Activated CD4-positive, alpha-beta memory T cell treated with anti-CD3 and anti-CD28 coated beads for 36 hours (primary cell): ENCODE measurements at regions not wholly inside any gene's neighbourhood (a gene's known extent, or its start where the extent isn't known, plus 50 kb on each side); places are given as distances from the start of the nearest gene placed in this dataset.

Experiments
- CTCF ChIA-PET: fragments of 350-600 bp; sonication (Branson Sonifier 250); formaldehyde crosslinking; loops from one replicate; lab custom pipeline; 2021; ENCODE audit warnings: antibody characterized with exemption, inconsistent platforms; lab: Charles Lee
- POLR2A ChIA-PET: fragments of 350-600 bp; sonication (Branson Sonifier 250); formaldehyde crosslinking; loops from one replicate; lab custom pipeline; 2021; ENCODE audit warnings: antibody characterized with exemption; lab: Charles Lee
- DNase-seq: peaks from one replicate; pipeline ENCODE4 v3.0.0-alpha.2; 2020
- H3K27ac Mint-ChIP-seq: one replicate; pipeline ENCODE4 v1.8.0; 2021; ENCODE audit warnings: mixed read lengths
- H3K27me3 Mint-ChIP-seq: one replicate; pipeline ENCODE4 v1.8.0; 2021; ENCODE audit warnings: mixed read lengths
- H3K36me3 Mint-ChIP-seq: one replicate; pipeline ENCODE4 v1.8.0; 2021; ENCODE audit warnings: mixed read lengths
- H3K4me1 Mint-ChIP-seq: one replicate; pipeline ENCODE4 v1.8.0; 2021; ENCODE audit warnings: low read depth, mixed read lengths
- H3K4me3 Mint-ChIP-seq: one replicate; pipeline ENCODE4 v1.8.0; 2021; ENCODE audit warnings: mild to moderate bottlenecking, mixed read lengths
- H3K9me3 Mint-ChIP-seq: one replicate; pipeline ENCODE4 v1.8.0; 2021; ENCODE audit warnings: mixed read lengths
- intact Hi-C: fragments of 100-400 bp; cut with micrococcal nuclease; formaldehyde crosslinking; loops from one replicate; pipeline ENCODE4 v1.15.1; 2023

DNA sequence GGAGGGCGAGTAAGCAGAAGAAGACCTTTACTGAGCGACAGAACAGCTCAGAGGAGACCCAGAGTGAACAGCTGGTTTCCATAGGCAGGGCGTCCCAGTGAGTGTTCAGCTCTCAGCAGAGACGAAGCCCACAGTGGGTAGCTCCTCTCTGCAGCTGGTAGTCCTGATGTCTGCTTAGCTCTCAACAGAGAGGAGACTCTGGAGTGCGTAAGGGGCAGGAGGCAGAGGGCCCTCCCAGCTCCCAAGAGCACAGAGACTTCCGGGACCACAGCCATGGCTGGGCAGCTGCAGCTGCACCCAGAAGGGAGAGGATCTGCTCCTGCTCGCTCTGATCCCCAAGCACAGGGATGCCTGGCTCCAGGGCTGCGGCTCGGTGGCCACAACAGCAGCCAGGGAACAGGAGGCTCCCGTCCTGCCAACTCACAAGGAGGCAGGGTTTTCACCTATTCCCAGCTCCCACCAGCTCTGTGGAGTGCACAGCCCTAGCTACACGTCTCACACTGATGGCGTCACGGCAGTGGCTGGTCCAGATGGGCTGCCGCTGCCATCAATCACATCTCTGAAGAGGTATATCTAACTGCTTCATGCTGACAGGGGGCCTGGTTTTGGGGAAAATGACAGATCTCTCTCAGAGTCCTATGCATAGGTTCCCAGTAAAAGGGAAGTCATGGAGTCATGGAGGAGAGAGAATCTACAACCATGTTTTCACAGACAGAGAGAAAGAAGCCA, 2660.1 kb upstream of the PCDH20 start:
- ChIA-PET POLR2A (no interaction called here), CTCF (no interaction called here)
- H3K4me1 Mint-ChIP-seq = no peaks in the 10 kb centered on the region
- intact Hi-C loops = no loop called here
- H3K27ac Mint-ChIP-seq = no peak overlapping the region
- H3K9me3 Mint-ChIP-seq = peaks cover 4% of the 10 kb centered on the region
- no peaks in the 10 kb centered on the region for H3K36me3 Mint-ChIP-seq
- H3K27me3 Mint-ChIP-seq = no peaks in the 10 kb centered on the region
- DNase-seq = no peak
- no peak overlapping the region for H3K4me3 Mint-ChIP-seq

DNA sequence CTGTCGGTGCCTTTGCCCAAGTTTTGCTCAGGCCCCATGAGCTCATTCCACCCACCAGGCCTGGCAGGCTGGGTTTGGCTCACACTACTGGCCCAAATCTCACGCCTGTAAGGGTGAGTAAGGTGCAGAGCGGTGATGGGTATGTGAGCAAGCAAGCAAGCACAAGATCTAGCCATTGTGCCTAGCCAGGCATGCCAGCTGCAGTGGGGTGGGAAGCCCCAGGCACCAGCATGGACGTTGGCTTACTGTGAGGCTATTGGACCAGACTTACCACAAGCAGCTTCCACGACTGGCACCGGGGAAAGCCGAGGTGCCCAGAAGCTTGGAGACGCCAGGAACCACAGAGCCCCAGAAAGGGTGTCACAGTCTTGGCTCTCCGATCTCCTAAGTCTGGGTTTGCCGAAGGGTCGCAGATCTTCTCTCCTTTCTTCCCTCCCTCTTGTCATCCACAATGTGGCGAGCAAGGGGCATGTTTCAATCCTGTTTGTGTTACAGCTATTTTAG, 2659.4 kb upstream of the PCDH20 start:
- Mint-ChIP-seq H3K9me3 (peaks cover 3% of the 10 kb centered on the region), H3K27me3 (no peaks in the 10 kb centered on the region), H3K4me3 (no peak overlapping the region), H3K36me3 (no peaks in the 10 kb centered on the region), H3K27ac (no peak overlapping the region), H3K4me1 (no peaks in the 10 kb centered on the region)
- no peak for DNase-seq
- ChIA-PET POLR2A (no interaction called here), CTCF (no interaction called here)
- intact Hi-C loops = no loop called here

DNA sequence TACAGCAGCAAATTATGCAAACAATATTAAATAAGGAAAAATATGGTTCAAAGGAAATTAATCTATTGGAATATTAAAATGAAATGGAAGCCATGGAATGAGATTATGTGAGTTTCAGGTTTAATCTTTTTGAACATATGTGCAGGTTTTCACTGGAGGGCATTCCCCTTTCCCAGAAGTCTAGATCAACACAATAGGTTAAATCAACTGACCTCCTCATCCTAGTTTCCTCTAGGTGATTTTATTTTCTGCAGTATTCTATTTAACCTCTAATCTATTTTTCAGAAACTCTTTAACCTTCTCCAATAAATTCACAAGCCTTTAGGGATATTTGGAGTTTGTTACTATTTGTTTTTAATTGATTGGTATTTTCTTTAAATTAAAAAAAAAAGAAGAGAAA, 2657.6 kb upstream of the PCDH20 start:
- intact Hi-C loops = no loop called here
- Mint-ChIP-seq H3K4me1 (no peaks in the 10 kb centered on the region), H3K9me3 (peaks cover 3% of the 10 kb centered on the region), H3K27me3 (no peaks in the 10 kb centered on the region), H3K36me3 (no peaks in the 10 kb centered on the region), H3K4me3 (no peak overlapping the region), H3K27ac (no peak overlapping the region)
- POLR2A ChIA-PET = no interaction called here
- DNase-seq = no peak
- CTCF ChIA-PET = no interaction called here

DNA sequence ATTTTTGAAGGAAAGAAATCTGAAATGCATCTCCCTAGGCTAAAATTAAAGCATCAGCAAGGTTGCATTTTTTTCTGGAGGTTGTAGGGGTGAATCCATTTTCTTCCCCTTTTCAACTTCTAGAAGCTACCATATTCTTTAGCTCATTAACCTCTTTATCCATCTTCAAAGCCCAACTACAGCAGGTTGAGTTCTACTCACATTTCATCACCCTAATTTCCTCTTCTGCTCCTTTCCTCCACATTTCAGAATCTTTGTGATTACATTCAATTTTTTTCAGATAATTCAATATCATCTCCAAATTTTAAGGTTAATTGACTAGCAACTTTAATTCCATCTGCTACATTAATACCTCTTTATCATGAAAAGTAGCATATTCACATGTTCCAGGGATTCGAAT, 2655.7 kb upstream of the PCDH20 start:
- Mint-ChIP-seq H3K36me3 (no peaks in the 10 kb centered on the region), H3K4me3 (no peak overlapping the region), H3K4me1 (no peaks in the 10 kb centered on the region), H3K27me3 (no peaks in the 10 kb centered on the region), H3K27ac (no peak overlapping the region), H3K9me3 (no peaks in the 10 kb centered on the region)
- CTCF ChIA-PET = no interaction called here
- POLR2A ChIA-PET = no interaction called here
- no peak for DNase-seq
- intact Hi-C loops = no loop called here

DNA sequence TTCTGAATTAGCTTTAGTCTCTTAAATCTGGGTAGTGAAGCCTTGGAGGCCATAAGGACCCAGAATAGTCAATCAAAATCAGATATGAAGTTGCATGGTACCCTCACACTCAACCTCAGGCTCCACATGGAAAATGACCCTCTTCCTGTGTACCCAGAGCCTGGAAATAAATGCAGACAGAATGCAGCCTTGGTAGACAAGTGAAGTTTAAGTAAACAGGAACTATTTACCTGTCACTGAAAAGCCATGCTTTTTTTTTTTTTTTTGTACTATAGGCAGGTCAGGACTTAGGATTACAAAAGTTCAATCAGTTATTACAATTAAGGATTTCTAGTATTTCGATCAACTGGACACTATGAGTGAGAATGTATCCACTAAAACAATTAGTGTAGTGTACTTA, 2654.2 kb upstream of the PCDH20 start:
- H3K4me1 Mint-ChIP-seq = no peaks in the 10 kb centered on the region
- H3K9me3 Mint-ChIP-seq = no peaks in the 10 kb centered on the region

DNA sequence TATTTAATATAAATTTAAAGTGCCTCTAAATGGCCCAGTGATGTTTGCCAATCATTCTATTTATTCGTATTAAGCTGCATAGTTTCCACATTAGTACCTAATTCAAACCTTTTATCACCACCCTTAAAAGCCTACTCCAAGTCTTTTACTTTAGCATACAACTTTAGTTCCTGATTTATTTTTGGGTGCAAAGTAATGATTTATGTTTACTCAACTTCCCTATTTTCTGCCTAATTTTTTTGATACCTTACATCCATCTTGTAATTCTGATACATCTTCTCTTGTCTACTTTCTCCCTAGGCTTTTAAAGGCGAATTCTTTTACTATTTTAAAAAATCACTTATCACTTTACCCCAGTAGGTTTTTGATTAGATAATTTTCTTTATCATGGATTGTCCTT, 2651.1 kb upstream of the PCDH20 start:
- no peak for DNase-seq
- Mint-ChIP-seq H3K27ac (no peak overlapping the region), H3K4me1 (no peaks in the 10 kb centered on the region), H3K27me3 (no peaks in the 10 kb centered on the region), H3K9me3 (peaks cover 6% of the 10 kb centered on the region), H3K36me3 (no peaks in the 10 kb centered on the region), H3K4me3 (no peak overlapping the region)
- intact Hi-C loops = no loop called here
- CTCF ChIA-PET = no interaction called here
- POLR2A ChIA-PET = no interaction called here

More for the DNA sequence above, 2654.2 kb upstream of the PCDH20 start:
- H3K36me3 Mint-ChIP-seq = no peaks in the 10 kb centered on the region
- no peaks in the 10 kb centered on the region for H3K27me3 Mint-ChIP-seq
- ChIA-PET CTCF (no interaction called here), POLR2A (no interaction called here)
- intact Hi-C loops = no loop called here
- no peak for DNase-seq
- no peak overlapping the region for H3K27ac Mint-ChIP-seq
- H3K4me3 Mint-ChIP-seq = no peak overlapping the region

DNA sequence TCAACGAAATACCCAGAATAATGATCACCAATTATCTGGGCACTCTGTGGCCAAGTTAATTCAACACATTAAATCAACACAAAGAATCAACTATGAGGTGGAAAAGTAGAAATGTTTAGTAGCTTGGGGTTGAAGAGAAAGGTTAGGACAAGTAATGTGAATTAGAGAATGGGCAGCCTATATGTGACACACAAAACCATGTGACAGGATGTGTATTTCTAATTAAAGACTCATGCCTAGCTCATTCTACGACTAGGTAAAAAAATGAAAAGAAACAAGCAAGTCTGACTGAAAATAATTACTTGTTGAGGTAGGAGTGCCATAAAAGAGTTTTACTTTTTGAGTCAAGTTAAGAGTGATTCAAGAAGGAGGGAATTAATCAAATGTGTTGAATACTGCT, 2646.0 kb upstream of the PCDH20 start:
- peaks cover 12% of the 10 kb centered on the region for H3K9me3 Mint-ChIP-seq
- intact Hi-C loops = no loop called here
- no peaks in the 10 kb centered on the region for H3K27me3 Mint-ChIP-seq
- POLR2A ChIA-PET = no interaction called here
- DNase-seq = no peak
- no peaks in the 10 kb centered on the region for H3K4me1 Mint-ChIP-seq
- no peak overlapping the region for H3K4me3 Mint-ChIP-seq
- no peak overlapping the region for H3K27ac Mint-ChIP-seq
- CTCF ChIA-PET = no interaction called here
- H3K36me3 Mint-ChIP-seq = no peaks in the 10 kb centered on the region

DNA sequence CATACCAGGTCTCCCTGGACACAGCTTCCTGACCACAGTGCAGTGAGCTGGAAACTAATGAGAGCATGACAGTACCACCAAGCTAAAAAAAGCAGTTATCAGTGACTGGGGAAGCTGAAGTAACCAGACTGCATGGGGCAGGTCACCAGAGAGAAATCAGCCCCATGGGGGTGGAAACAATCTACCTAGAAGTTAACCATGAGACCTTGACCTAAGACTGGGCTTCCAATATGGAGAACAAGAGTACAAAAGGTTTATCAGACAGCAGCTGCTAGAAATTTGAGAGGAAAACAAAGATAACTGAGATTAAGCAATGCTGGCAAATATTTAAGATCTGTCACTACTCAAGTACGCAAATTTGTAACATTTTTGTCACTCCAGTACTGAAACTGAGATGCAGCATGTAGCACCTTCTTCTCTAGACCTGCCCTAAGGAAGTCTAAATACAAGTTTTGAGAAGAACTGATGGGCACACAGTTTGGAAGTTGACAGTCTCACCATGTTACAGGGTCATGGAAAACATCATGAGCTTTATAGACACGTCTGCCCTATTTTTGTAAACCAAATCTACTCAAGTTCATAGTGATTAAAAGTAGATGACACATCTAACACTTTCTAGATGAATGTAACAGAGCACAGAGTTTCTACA, 2641.8 kb upstream of the PCDH20 start:
- no peaks in the 10 kb centered on the region for H3K36me3 Mint-ChIP-seq
- no peaks in the 10 kb centered on the region for H3K27me3 Mint-ChIP-seq
- no peak for DNase-seq
- H3K9me3 Mint-ChIP-seq = peaks cover 12% of the 10 kb centered on the region
- ChIA-PET CTCF (no interaction called here), POLR2A (no interaction called here)
- no peak overlapping the region for H3K27ac Mint-ChIP-seq
- no peak overlapping the region for H3K4me3 Mint-ChIP-seq
- intact Hi-C loops = no loop called here
- no peaks in the 10 kb centered on the region for H3K4me1 Mint-ChIP-seq

DNA sequence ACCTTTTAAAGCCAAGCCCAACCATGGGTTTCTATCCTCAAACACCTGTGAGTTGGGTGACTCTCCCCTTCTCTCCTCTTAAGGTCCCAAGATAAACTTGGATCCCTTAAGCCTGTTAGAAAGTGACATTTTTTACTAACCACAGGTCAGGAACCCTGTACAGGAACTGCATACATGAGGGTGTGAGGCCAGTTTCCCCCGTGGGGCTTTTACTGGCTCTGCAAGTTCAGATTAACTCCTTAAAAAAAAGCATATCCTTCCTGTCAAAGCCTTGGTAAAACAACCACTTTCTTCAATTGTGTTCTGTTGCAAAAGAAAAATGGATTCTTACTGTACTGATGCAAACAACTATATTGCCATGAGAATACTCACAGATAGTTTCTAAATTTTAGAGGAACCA, 2638.7 kb upstream of the PCDH20 start:
- ChIA-PET CTCF (no interaction called here), POLR2A (no interaction called here)
- intact Hi-C loops = no loop called here
- Mint-ChIP-seq H3K4me3 (no peak overlapping the region), H3K9me3 (peaks cover 13% of the 10 kb centered on the region), H3K36me3 (no peaks in the 10 kb centered on the region), H3K27ac (no peak overlapping the region), H3K27me3 (no peaks in the 10 kb centered on the region), H3K4me1 (no peaks in the 10 kb centered on the region)
- no peak for DNase-seq

DNA sequence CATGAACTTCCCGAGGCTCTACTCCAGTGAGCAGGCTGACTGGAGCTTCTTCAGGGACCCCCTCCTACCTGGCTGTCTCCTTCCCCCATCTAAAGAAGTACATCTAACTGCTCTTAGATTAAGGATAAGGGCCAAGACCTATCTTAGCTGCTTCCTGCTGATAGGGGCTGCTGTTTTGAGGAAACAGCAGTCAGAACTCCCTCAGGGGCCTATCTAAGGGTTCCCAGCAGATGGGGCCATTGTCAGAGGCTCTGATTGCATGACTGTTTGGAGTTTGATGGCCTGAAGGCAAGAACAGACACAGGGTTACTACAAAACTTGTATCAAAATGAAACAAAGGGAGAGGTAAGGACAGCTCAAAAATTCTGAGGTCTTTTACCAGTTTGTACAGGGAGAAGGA, 2636.9 kb upstream of the PCDH20 start:
- H3K36me3 Mint-ChIP-seq = no peaks in the 10 kb centered on the region
- no peak overlapping the region for H3K27ac Mint-ChIP-seq
- ChIA-PET POLR2A (no interaction called here), CTCF (no interaction called here)
- DNase-seq = no peak
- peaks cover 10% of the 10 kb centered on the region for H3K9me3 Mint-ChIP-seq
- intact Hi-C loops = no loop called here
- no peaks in the 10 kb centered on the region for H3K27me3 Mint-ChIP-seq
- no peaks in the 10 kb centered on the region for H3K4me1 Mint-ChIP-seq
- H3K4me3 Mint-ChIP-seq = no peak overlapping the region

DNA sequence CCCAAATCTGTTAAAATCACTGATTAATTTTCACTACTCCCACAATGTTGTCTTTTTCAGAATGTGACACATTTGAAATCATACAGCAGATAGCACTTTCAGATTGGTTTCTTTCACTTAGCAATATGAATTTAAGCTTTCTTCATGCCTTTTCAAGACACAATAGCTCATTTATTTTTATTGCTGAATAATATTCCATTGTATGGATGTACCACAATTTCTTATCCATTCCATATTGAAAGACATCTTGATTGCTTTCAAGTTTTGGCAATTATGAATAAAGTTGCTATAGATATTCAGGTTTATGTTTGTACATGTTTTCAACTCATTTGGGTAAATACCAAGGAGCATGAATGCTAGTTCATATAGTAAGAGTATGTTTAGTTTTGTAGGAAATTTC, 2635.6 kb upstream of the PCDH20 start:
- H3K36me3 Mint-ChIP-seq = no peaks in the 10 kb centered on the region
- H3K27me3 Mint-ChIP-seq = no peaks in the 10 kb centered on the region
- no peak overlapping the region for H3K4me3 Mint-ChIP-seq
- intact Hi-C loops = no loop called here
- ChIA-PET CTCF (no interaction called here), POLR2A (no interaction called here)
- peaks cover 10% of the 10 kb centered on the region for H3K9me3 Mint-ChIP-seq
- DNase-seq = no peak
- no peaks in the 10 kb centered on the region for H3K4me1 Mint-ChIP-seq
- no peak overlapping the region for H3K27ac Mint-ChIP-seq

DNA sequence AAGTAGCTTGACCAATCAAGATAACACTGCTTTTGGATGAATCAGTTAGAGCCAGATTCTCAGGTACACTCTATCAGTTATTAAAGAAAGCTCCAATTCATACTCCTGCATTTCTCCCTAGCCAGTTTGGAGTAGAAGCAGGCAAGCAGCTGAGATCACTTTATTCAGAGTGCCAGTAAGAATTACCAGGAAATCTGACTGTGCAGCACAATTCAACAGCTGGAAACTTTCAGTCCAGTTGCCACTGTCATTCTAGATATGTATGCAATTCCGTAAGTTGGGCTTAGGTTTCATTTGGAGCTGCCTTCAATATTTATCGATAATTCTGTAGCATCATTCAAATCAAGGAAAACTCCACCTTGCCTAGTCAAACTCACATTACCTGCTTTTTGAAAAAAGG, 2625.6 kb upstream of the PCDH20 start:
- intact Hi-C loops = no loop called here
- no peak overlapping the region for H3K4me3 Mint-ChIP-seq
- no peaks in the 10 kb centered on the region for H3K27me3 Mint-ChIP-seq
- ChIA-PET POLR2A (no interaction called here), CTCF (no interaction called here)
- no peaks in the 10 kb centered on the region for H3K4me1 Mint-ChIP-seq
- H3K9me3 Mint-ChIP-seq = no peaks in the 10 kb centered on the region
- no peak for DNase-seq
- no peaks in the 10 kb centered on the region for H3K36me3 Mint-ChIP-seq
- no peak overlapping the region for H3K27ac Mint-ChIP-seq

DNA sequence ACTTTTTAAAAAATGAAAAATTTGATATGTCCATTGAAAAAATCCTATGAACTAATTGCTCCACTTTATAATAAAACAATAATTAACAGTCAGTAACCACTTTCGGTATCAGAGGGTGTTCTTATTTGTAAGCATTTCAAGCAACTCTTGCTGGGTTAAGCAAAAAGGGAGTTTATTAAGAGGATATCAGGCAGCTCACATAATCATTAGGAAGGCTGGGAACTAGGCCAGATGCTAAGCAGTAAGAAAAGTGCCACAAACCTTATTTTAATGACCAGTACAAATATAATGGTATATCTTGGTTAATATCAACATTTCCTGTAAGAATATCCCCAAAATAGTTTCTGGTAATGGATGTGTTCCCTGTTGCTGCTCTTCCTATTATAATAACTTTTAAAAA, 2618.3 kb upstream of the PCDH20 start:
- DNase-seq = no peak
- peaks cover 2% of the 10 kb centered on the region for H3K9me3 Mint-ChIP-seq
- CTCF ChIA-PET = no interaction called here
- H3K36me3 Mint-ChIP-seq = no peaks in the 10 kb centered on the region
- POLR2A ChIA-PET = no interaction called here
- intact Hi-C loops = no loop called here
- H3K4me1 Mint-ChIP-seq = no peaks in the 10 kb centered on the region
- no peak overlapping the region for H3K4me3 Mint-ChIP-seq
- no peak overlapping the region for H3K27ac Mint-ChIP-seq
- H3K27me3 Mint-ChIP-seq = no peaks in the 10 kb centered on the region
